22Rv1 (cell line): ENCODE measurements at regions not wholly inside any gene's neighbourhood (a gene's known extent, or its start where the extent isn't known, plus 50 kb on each side); places are given as distances from the start of the nearest gene placed in this dataset.

Experiments
- CTCF ChIP-seq: fragments of 450-650 bp; IDR thresholded peaks from 2 replicates; pipeline ENCODE4 v1.5.1; 2017; ENCODE audit warnings: mild to moderate bottlenecking
- ZFX ChIP-seq: fragments of 450-650 bp; IDR thresholded peaks from 2 replicates; pipeline ENCODE4 v1.6.1; 2017; ENCODE audit warnings: antibody characterized with exemption, borderline replicate concordance

DNA sequence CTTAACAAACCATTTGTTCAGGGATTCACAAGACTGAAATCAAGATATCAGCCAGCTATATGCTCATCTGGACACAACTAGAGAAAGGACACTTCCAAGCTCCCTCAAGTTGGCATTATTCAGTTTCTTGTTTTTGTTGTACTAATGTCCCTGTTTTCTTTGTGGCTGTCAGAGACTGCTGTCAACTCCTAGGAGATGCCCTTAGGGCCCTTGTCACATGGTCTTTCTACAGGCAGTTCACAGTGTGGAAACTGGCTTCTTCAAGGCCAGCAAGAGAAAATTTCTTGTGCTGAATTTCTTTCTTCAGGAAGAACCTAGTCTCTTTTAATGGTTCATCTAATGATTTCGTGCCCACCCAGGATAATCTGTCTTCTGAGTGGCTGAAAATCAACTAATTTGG is 677.2 kb upstream of the MAN1A1 start:
- TF ChIP-seq CTCF = no peak
- no peak for TF ChIP-seq ZFX
